Amygdala (tissue), 56 donors: ENCODE measurements at regions not wholly inside any gene's neighbourhood (a gene's known extent, or its start where the extent isn't known, plus 50 kb on each side); places are given as distances from the start of the nearest gene placed in this dataset.
"Not testable (repeated sequence)": the region's sequence is repeated elsewhere in the genome, so short reads cannot be mapped to it uniquely, and the experiment has no call there.

ENCODE experiments used
- DNase-seq, 56 donors: peaks; one replicate each; lab custom pipeline; 2025; lab: John Stamatoyannopoulos, UW

DNA sequence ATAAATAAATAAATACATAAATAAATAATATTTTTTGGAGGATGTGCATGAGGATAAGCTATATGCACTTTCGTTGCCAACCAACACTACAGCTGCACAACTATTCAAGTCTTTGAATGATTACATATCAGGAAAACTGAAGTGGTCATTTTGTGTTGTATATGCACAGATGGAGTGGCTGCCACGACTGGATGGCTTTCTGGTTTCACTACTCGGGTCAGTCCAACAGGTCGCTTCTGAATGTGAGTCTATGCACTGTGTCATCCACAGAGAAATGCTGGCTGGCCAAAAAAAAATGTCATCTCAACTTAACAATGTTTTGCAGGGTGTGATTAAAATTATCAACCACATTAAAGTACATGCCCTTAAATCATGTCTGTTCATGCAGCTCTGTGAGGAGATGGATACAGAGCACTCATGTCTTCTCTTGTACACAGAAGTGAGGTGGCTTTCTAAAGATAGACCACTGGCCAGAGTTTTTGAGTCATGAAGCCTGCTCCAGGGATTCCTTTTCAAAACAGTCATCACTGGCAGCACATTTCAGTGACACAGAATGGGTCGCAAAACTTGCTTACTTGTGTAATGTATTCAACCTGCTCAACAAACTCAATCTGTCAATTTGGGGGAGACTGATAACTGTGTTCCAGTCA, 589.8 kb upstream of the CYLC2 start:
- DNase-seq, result no peak

DNA sequence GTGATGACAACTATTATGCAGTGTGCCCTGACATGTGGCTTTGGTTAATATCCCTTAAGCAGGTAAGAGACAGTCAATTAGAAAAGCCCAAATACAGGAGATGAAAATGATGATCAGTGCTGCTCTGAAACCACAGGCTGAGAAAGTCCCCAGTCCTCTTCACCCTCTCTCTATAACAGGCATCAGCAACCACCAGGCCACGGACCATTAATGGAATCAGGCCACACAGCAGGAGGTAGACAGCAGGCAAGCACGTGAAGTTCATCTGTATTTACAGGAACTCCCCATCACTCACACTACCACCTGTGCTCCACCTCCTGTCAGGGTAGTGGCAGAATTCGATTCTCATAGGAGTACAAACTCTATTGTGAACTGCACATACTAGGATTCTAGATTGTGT, 591.6 kb upstream of the CYLC2 start:
- DNase-seq, result no peak

DNA sequence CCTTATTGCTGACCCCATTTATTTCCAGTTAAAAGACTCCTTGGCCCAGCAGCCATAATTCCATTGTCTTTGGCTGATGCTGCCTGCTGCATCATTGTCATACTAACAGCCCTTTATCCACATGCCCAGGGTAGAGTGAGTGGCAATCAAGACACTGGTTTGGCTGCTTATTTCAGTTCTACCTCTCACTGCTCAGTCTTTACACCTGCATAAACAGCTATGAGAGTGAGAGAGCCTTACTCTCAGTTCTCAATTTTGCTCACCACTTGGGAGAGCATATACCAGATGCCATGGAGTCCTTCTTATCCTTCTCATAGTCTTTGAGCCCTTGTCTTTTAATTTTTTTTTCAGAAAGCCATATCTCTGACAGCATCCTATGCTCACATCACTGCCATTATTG, 596.9 kb upstream of the CYLC2 start:
- no peak for DNase-seq

DNA sequence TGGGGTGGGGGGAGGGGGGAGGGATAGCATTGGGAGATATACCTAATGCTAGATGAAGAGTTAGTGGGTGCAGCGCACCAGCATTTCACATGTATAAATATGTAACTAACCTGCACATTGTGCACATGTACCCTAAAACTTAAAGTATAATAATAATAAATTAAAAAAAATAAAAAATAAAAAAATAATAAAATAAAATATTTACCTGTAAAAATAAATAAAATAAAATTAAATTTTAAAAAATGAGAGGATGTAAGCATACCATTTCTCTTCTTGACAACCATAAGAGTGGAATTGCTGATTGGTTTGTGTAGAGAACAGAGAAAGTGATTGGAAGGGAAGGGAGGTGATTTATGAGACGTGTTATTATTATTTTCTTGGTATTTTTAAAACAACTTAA, 609.5 kb upstream of the CYLC2 start:
- not testable (repeated sequence) for DNase-seq

DNA sequence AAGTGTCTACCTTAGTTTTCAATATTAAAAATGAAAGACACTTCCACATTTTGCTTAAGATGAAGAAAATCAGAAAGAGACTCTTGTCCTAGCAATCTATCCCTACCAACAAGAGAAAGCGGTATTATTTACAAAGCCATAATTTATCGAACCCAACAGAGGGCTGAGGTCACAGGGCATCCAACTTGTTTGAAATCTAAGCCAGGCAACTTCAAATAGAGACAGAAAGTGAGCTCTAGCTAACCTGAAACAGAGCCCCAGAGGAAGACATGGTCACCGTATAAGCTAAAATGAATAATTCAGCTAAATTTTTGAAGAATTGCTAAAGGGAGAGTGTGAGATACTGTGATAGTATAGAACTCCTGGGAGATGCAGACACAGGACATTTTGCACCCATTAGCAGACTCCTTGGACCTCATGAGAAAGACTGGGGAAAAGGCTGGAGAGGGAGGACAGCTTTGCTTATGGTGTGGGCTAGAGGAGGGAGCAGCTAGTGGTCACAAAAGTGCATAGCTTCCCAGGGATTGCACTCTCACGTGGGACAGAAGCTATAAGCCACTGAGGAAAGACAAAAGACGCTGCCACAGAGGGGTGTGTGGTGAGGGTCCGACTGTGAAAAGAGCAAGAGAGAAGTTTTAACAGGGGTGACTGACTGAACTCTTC, 624.2 kb upstream of the GRIN3A start:
- no peak for DNase-seq

DNA sequence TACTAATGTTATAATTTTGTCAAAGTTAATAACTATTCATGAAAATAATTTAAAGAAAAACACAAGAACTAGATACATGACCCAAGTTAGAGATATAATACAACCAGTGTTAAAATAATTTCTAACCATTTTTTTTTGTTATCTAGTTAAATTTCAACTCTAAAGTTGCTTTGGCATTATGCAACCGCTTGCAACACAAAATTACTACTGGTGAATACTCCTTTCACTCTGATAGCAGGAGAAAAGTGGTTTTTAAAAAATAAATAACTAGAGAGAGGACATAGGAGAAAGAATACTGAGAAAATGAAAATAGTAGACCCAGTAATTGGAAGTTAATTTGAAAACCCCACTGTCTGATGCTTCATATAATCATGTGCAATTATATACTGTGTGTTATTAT, 622.4 kb upstream of the GRIN3A start:
- no peak for DNase-seq

DNA sequence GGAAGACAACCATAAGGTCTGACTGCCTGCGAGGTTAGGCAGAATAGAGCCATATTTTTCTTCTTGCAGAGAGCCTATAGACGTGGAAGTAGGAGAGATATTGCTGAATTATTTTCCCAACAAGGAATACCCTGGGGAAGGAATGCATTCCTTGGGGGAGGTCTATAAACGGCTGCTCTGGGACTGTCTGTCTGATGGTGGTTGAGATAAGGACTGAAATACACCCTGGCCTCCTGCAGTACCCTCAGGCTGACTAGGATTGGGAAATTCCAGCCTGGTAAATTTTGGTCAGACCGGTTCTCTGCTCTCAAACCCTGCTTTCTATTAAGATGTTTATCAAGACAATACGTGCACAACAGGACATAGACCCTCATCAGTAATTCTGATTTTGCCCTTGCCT, 617.5 kb upstream of the GRIN3A start:
- DNase-seq, result no peak

DNA sequence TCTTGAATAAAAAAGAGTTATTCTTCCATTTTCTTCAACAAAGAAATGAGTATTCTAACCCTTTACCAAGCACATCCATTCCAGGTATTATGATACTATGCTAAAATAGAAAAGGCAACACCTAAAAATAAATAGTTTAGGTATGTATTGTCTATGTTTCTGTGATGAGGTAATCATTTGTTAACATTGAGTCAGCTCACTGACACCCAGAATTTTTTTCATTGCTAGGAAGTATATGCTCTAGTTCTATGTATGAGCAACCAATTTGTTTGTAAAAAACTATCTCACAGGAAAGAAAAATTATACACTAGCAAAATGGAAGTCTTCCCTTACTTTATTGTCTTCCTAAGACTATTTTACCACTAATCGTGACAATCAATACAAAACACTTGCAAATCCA, 615.6 kb upstream of the GRIN3A start:
- no peak for DNase-seq

DNA sequence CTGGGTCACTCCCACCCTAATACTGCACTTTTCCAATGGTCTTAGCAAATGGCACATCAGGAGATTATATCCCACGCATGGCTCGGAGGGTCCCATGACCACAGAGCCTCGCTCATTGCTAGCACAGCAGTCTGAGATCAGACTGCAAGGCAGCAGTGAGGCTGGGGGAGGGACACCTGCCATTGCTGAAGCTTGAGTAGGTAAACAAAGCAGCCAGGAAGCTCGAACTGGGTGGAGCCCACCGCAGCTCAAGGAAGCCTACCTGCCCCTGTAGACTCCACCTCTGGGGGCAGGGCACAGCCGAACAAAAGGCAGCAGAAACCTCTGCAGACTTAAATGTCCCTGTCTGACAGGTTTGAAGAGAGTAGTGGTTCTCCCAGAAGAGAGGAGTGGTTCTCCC, 599.0 kb upstream of the GRIN3A start:
- not testable (repeated sequence) for DNase-seq

DNA sequence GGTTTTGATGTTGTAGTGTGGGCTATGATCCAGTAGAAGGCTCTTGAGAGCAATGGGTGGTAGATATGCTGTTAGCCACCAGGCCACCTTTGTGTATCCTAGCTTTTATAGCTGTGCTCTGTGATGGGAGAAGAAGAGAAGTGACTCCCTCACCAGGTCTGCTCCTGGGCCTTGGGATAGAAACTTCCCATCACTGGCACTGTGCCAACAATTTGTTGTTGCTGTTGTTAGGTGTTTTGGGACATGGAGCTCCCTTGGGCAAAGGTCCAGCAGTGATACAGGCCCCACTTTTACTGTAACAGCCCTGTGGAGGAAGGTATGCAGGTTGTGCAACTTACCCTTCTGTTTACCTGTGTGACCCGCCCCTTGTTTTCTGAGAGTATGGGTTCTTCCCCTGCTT, 570.9 kb upstream of the GRIN3A start:
- DNase-seq, result no peak

DNA sequence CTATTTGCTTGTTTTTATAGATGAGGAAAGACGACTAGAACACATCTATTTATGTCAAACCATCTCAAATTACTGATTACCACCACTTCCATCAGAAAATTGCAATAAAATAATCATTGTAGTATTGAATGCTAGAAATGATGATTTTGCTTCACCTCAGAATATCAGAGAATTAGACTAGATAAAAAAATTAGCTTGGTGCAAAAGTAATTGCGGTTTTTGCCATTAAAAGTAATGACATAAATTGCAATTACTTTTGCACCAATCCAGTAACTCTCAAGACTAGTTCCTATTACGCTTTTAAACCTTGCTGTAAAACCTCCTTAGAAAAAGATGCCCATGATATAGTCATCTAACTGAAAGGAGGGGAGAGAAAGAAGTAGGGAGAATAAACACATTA, 556.7 kb upstream of the GRIN3A start:
- DNase-seq, result no peak

DNA sequence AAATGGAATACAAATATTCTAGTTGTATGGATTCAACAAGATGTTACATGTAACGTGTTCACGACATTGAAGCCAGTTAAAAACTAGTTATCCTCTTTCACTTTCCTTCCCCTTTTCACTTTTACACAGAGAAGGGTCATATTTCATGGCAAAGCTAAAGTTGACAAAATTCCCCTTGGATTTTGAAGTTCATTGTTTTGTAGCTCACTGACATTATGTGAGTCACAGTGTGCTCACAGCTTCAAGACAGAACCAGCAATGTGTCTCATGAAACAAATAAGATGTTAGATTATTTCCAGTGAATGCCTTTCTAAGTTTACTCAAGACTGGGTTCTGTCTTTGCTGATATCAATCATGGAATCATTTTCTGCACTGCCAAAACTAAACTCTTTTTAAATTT, 535.5 kb upstream of the GRIN3A start:
- DNase-seq, result no peak

DNA sequence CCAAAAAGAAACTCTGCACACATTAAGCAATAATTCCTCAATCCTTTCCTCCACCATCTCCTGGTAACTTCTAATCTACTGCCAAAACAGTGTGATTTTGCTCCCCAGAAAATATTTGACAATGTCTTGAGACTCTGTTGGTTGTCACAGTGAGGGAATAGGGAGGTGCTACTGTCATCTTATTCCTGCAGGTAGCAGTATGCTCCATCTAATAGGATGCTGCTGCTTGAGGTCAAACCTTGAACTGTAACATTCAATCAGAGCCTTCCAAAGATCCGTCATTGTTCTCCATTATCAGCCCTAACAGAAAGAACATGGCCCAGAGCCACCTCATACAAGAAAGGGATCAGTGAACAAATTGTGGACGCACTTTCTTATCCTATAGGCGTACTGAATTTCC, 514.7 kb upstream of the GRIN3A start:
- DNase-seq, result no peak

DNA sequence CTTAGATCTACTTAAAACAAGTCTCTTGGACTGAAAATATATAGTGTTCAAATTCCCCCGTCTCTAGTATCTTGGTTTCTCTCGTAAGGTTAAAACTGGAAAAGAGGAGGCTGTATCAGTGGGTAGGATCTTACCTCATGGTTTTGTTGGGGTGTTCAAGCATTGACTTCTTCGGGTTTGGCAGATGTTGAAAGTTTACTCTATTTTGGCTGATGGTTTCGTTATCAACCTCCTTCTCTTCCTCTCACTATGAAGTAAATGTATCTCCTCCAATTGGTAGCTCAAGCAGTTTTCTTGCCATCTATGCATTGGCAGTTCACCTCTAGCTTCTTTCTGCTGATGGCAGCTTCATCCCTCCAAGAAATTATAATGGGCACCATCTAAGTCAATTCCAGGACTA, 506.5 kb upstream of the GRIN3A start:
- no peak for DNase-seq

DNA sequence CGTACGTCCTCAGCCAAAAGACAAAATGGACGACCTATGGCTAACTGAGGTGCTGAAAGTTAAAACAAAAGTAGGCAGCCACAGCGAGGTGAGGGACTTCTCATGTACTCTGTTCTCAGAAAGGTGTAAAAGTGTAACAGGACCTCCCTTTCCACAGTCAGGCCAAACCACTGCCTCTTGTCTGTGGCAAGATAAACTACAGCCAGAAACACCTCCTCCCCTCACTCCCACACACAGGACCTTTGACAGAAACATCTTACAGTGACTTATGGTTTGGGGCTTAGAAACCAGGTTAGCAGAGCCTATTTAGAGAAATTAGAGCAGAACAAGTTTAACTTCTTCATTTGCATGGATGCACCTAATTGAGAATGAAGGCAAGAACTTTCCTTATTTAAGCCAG, 499.1 kb upstream of the GRIN3A start:
- no peak for DNase-seq

DNA sequence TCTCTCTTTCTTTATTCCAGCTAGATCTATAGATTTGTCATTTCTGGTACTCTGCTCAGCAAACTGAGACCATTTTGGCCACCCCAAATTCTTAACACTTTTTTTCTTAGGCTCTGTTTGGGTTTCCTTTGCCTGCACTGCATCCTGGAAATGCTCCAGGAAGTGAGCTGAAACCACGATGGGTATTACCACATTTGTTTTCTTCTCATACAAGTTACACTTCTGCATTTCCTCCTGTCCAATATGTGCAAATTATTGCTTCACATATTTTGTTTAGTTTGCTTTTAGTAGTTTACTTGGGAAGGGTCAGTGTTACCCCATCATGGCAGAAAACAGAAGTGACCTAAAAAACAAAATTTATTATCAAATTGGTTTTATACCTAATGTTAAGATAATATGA, 498.6 kb upstream of the GRIN3A start:
- DNase-seq, result no peak

DNA sequence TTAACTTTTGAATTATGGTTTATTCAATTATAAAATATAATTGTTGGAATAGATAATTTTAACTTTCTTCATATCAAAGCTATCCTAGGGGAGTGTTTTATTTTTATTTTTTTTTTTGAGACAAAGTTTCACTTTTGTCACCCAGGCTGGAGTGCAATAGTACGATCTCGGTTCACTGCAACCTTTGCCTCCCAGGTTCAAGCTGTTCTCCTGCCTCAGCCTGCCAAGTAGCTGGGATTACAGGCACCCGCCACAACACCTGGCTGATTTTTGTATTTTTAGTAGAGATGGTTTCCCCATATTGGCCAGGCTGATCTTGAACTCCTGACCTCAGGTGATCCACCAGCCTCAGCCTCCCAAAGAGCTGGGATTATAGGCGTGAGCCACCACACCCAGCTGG, 489.0 kb upstream of the GRIN3A start:
- DNase-seq, result not testable (repeated sequence)

DNA sequence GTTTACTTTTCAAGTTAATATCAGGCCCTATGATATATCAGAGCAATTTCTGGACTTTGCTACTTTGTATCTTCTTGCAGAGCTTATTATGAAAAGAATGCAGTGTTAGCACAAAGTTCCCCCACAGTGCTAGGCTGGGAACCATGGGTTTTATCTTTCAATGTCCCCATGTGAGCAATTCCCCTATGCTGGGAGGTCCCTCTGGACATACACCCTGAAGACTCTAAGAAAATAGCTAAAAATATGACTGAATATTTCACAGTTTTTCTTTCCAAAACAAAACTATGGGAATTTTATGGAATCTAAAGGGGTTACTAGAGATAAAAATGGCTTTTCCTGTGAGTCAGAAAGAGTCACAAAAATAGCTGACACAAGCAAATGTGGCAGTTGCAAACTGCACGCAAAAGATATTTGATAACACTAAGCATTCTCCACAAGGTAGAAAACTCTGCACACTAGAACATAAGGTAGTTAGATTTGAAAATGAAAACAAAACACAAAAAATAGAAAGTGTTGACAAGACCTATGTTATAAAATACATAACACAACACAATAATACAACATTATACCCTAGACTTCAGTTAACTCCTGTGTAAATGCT, 487.5 kb upstream of the GRIN3A start:
- DNase-seq, result no peak

DNA sequence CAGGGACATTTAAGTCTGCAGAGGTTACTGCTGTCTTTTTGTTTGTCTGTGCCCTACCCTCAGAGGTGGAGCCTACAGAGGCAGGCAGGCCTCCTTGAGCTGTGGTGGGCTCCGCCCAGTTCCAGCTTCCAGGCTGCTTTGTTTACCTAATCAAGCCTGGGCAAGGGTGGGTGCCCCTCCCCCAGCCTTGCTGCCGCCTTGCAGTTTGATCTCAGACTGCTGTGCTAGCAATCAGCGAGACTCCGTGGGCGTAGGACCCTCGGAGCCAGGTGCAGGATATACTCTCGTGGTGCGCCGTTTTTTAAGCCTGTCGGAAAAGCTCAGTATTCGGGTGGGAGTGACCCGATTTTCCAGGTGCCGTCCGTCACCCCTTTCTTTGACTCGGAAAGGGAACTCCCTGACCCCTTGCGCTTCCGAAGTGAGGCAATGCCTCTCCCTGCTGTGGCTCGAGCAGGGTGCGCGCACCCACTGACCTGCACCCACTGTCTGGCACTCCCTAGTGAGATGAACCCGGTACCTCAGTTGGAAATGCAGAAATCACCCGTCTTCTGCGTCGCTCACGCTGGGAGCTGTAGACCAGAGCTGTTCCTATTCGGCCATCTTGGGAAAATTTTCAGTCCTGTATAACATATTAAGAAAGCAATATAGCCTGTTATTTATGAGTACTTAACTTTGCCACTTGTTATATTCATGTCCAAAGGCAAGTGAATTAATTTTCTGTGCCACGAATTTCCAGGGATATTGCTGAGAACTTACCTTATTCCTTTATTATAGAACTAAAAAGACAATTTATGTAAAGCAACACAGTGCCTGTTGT, 485.1 kb upstream of the GRIN3A start:
- not testable (repeated sequence) for DNase-seq

DNA sequence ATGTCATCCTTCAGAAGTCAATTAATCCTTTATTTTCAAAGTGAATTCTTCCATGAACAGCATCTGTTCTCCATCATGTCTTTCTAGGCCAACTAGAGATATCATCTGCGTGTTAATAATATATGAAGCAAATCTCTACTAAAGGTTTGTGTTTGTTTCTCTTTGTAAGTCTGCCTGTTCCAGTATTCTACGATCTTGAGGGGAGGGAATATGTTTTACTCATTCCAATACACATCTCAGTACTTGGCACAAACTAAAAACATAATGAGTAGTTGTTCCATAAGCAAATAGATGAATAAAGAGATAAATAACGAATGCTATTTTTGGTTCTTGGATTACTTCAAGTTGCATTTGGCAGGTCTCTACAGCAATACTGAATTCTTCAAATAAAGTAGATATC, 470.7 kb upstream of the GRIN3A start:
- DNase-seq, result no peak

DNA sequence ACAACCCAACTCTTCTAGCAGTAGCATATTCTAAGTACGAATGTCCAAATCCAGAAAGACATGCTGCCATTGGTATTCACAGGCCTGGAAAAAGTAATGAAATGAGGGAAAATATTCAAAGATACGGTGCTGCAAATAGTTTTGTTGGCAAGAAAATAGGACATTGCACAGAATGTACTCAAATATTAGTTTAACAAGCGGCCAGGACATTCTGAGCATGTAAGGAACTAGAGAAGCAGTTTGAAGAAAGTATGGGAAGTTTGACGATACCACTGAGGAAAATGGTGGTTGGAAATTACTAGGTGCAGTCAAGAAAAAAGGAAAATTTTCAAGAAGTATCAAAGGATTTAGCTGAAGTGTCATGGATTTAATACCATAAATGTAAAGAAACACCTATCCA, 468.0 kb upstream of the GRIN3A start:
- DNase-seq, result no peak

DNA sequence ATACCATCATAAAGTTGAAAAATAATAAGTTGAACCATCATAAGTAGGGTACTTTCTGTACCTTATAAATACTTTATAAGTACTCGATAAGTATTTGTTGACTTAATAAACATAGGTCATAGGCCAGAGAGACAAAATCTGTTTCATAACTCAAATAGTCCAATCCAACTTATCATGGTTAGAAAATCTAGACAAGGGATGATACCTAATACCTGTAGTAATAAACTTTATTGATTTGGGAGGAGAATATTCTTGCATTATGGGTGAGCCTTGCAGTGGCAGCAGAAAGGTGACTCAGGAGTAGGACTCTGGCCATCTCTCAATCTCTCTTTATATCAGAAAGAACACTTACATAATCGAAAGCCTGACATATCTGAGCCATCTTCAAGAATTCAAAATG, 466.8 kb upstream of the GRIN3A start:
- DNase-seq, result no peak
